KMS-11 (cell line): ENCODE measurements at regions not wholly inside any gene's neighbourhood (a gene's known extent, or its start where the extent isn't known, plus 50 kb on each side); places are given as distances from the start of the nearest gene placed in this dataset.

Source experiments
- H2AFZ ChIP-seq: fragments of 200-600 bp; sonication (generic); 2 replicates; pipeline ENCODE4 v1.6.1; 2016; ENCODE audit warnings: antibody characterized with exemption, mixed run types, low read depth
- H3K27ac ChIP-seq: fragments of 200-600 bp; sonication (generic); 2 replicates; pipeline ENCODE4 v1.6.1; 2016; ENCODE audit warnings: mild to moderate bottlenecking, mixed run types
- H3K27me3 ChIP-seq: fragments of 200-600 bp; sonication (generic); 2 replicates; pipeline ENCODE4 v1.6.1; 2017; ENCODE audit warnings: mild to moderate bottlenecking, low read depth, mixed run types, moderate library complexity; ENCODE audit not compliant: insufficient read depth
- H3K36me3 ChIP-seq: fragments of 200-600 bp; sonication (generic); 2 replicates; pipeline ENCODE4 v1.6.1; 2017; ENCODE audit warnings: mild to moderate bottlenecking, mixed run types; ENCODE audit not compliant: insufficient read depth
- H3K4me1 ChIP-seq: fragments of 200-600 bp; sonication (generic); 2 replicates; pipeline ENCODE4 v1.6.1; 2016; ENCODE audit warnings: mild to moderate bottlenecking, low read depth, mixed run types; ENCODE audit not compliant: poor library complexity, severe bottlenecking
- H3K4me2 ChIP-seq: fragments of 200-600 bp; sonication (generic); 2 replicates; pipeline ENCODE4 v1.7.0; 2016; ENCODE audit warnings: mild to moderate bottlenecking, mixed run types
- H3K4me3 ChIP-seq: fragments of 200-600 bp; sonication (generic); IDR thresholded peaks from 2 replicates; pipeline ENCODE4 v1.6.1; 2017; ENCODE audit warnings: low read depth, low read length, mixed read lengths; ENCODE audit not compliant: insufficient read depth
- H3K79me2 ChIP-seq: fragments of 200-600 bp; sonication (generic); 2 replicates; pipeline ENCODE4 v1.6.1; 2016; ENCODE audit warnings: low read depth, mixed run types; ENCODE audit not compliant: insufficient read depth
- H3K9ac ChIP-seq: fragments of 200-600 bp; sonication (generic); 2 replicates; pipeline ENCODE4 v1.6.1; 2016; ENCODE audit warnings: mild to moderate bottlenecking, mixed run types
- H4K20me1 ChIP-seq: fragments of 200-600 bp; sonication (generic); 2 replicates; pipeline ENCODE4 v1.6.1; 2016; ENCODE audit warnings: mild to moderate bottlenecking, mixed run types; ENCODE audit not compliant: insufficient read depth
- TF ChIP-seq, protein P1 (sequence below): fragments of 200-600 bp; sonication (generic); conservative IDR thresholded peaks from 2 replicates; pipeline ENCODE4 v1.6.1; 2017; ENCODE audit warnings: low read depth, mild to moderate bottlenecking, antibody characterized with exemption, low read length, moderate library complexity, mixed read lengths

DNA sequence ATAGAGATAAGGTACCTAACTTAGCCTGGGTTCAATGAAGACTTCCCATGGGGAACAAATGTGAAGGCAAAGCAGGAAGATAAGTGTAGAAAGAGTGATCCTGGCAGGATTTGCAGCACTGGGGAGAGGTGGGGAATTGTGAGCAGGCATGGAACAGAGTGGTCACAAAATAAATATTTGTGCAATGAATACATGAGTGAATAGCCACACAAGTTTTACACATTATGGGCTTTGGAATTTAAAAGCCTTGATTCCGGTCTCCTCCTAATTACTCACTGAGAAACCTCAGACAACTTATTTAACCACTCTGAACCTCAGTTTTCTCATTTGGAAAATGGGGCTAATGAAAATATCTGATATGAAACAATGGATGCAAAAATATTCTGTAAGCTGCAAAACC lies 148.3 kb downstream of the ELAVL4 start:
- H3K79me2 ChIP-seq = no peaks in the 10 kb centered on the region
- H4K20me1 ChIP-seq = no peaks in the 10 kb centered on the region
- no peaks in the 10 kb centered on the region for H3K4me1 ChIP-seq
- no peak overlapping the region for H3K9ac ChIP-seq
- no peak overlapping the region for H3K27ac ChIP-seq
- H3K4me3 ChIP-seq = no peak overlapping the region
- no peaks in the 10 kb centered on the region for H3K27me3 ChIP-seq
- no peak overlapping the region for H2AFZ ChIP-seq
- no peaks in the 10 kb centered on the region for H3K36me3 ChIP-seq
- TF ChIP-seq, protein P1, sequence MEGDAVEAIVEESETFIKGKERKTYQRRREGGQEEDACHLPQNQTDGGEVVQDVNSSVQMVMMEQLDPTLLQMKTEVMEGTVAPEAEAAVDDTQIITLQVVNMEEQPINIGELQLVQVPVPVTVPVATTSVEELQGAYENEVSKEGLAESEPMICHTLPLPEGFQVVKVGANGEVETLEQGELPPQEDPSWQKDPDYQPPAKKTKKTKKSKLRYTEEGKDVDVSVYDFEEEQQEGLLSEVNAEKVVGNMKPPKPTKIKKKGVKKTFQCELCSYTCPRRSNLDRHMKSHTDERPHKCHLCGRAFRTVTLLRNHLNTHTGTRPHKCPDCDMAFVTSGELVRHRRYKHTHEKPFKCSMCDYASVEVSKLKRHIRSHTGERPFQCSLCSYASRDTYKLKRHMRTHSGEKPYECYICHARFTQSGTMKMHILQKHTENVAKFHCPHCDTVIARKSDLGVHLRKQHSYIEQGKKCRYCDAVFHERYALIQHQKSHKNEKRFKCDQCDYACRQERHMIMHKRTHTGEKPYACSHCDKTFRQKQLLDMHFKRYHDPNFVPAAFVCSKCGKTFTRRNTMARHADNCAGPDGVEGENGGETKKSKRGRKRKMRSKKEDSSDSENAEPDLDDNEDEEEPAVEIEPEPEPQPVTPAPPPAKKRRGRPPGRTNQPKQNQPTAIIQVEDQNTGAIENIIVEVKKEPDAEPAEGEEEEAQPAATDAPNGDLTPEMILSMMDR = no peak
- no peak overlapping the region for H3K4me2 ChIP-seq
